GM18951 (cell line): ENCODE measurements at regions not wholly inside any gene's neighbourhood (a gene's known extent, or its start where the extent isn't known, plus 50 kb on each side); places are given as distances from the start of the nearest gene placed in this dataset.
"Not testable (repeated sequence)": the region's sequence is repeated elsewhere in the genome, so short reads cannot be mapped to it uniquely, and the experiment has no call there.

Source experiments
- POLR2A ChIP-seq: IDR thresholded peaks from 4 replicates; pipeline ENCODE4 v1.6.1; 2011; ENCODE audit warnings: mild to moderate bottlenecking; ENCODE audit not compliant: insufficient read length, insufficient read depth; ENCODE audit errors: extremely low read depth
- in situ Hi-C: fragments of 300-500 bp; cut with MboI; formaldehyde crosslinking; loops from one replicate; pipeline ENCODE4 v1.12.0; 2022; ENCODE audit warnings: low sequenced_read_pairs, mixed read lengths, inconsistent platforms; ENCODE audit not compliant: unreplicated experiment

- in situ Hi-C loops: no loop called here
- no peak for TF ChIP-seq POLR2A
Measured at GRCh38 chr17:36833279-36833678, 104.0 kb upstream of the LHX1 start.

GRCh38 chr17:36835036-36835435 is 102.2 kb upstream of the LHX1 start:
- in situ Hi-C loops: no loop called here
- no peak for TF ChIP-seq POLR2A

GRCh38 chr17:36837195-36837938 is 99.9 kb upstream of the LHX1 start:
- in situ Hi-C loops: no loop called here
- no peak for TF ChIP-seq POLR2A

- in situ Hi-C loops: no loop called here
- no peak for TF ChIP-seq POLR2A
Measured at GRCh38 chr17:36837939-36838272, 99.4 kb upstream of the LHX1 start.

- TF ChIP-seq POLR2A: no peak
- in situ Hi-C loops: no loop called here
Measured at GRCh38 chr17:36839256-36839655, 98.0 kb upstream of the LHX1 start.

- in situ Hi-C loops: no loop called here
- TF ChIP-seq POLR2A: no peak
Measured at GRCh38 chr17:36840796-36841195, 96.5 kb upstream of the LHX1 start.

GRCh38 chr17:36842231-36842819 is 95.0 kb upstream of the LHX1 start:
- in situ Hi-C loops: no loop called here
- no peak for TF ChIP-seq POLR2A

GRCh38 chr17:36842963-36843558 is 94.2 kb upstream of the LHX1 start:
- in situ Hi-C loops: no loop called here

GRCh38 chr17:36844013-36844412 is 93.3 kb upstream of the LHX1 start:
- TF ChIP-seq POLR2A: no peak
- in situ Hi-C loops: no loop called here

More at GRCh38 chr17:36842963-36843558, 94.2 kb upstream of the LHX1 start:
- TF ChIP-seq POLR2A: no peak

GRCh38 chr17:36844601-36845000 is 92.7 kb upstream of the LHX1 start:
- in situ Hi-C loops: no loop called here
- no peak for TF ChIP-seq POLR2A

- TF ChIP-seq POLR2A: no peak
- in situ Hi-C loops: no loop called here
Measured at GRCh38 chr17:36845916-36846315, 91.4 kb upstream of the LHX1 start.

GRCh38 chr17:36846410-36847292 is 90.6 kb upstream of the LHX1 start:
- no peak for TF ChIP-seq POLR2A
- in situ Hi-C loops: no loop called here

GRCh38 chr17:36848008-36848902 is 89.0 kb upstream of the LHX1 start:
- no peak for TF ChIP-seq POLR2A
- in situ Hi-C loops: no loop called here

GRCh38 chr17:36849020-36849419 is 88.3 kb upstream of the LHX1 start:
- in situ Hi-C loops: not testable (repeated sequence)
